Adrenal gland (tissue), 9 donors: ENCODE measurements at regions not wholly inside any gene's neighbourhood (a gene's known extent, or its start where the extent isn't known, plus 50 kb on each side); places are given as distances from the start of the nearest gene placed in this dataset.
A peak's percentile ranks its signal among the peaks of the same experiment; 100 is the strongest.

Experiments
- DNase-seq, 7 donors: peaks; one replicate each; pipeline ENCODE4 v3.0.0-alpha.2; 2019 to 2020
- H3K27ac ChIP-seq, 5 donors: fragments of 200-600 bp; sonication (generic) in 4 of 5; 1 replicate in 3 of 5; 2 replicates in 2 of 5; pipeline versions ENCODE4 v1.5.1 to v1.8.0; 2016 to 2020; ENCODE audit warnings: mild to moderate bottlenecking in 1 of 5
- H3K27me3 ChIP-seq: fragments of 200-600 bp; 2 replicates; pipeline ENCODE4 v1.8.0; 2021
- H3K36me3 ChIP-seq, 2 donors: fragments of 200-600 bp; replicated peaks in 1 of 2; 1 replicate in 1 of 2; 2 replicates in 1 of 2; pipeline versions ENCODE4 v1.5.1 to v1.8.0; 2018 to 2022
- H3K4me1 ChIP-seq, 2 donors: fragments of 200-600 bp; replicated peaks in 1 of 2; 1 replicate in 1 of 2; 2 replicates in 1 of 2; pipeline versions ENCODE4 v1.5.1 to v1.8.0; 2018 to 2021
- H3K4me3 ChIP-seq, 4 donors: fragments of 200-600 bp; sonication (generic) in 3 of 4; one replicate each; pipeline ENCODE4 v1.5.1; 2016 to 2018
- H3K9me3 ChIP-seq, 3 donors: fragments of 200-600 bp; sonication (generic) in 1 of 3; replicated peaks in 1 of 3; 1 replicate in 2 of 3; 2 replicates in 1 of 3; pipeline versions ENCODE4 v1.5.1 to v1.8.0; 2016 to 2021
- POLR2A ChIP-seq, 2 donors: fragments of 450-650 bp; IDR thresholded peaks; one replicate each; pipeline ENCODE4 v1.6.1; 2017; ENCODE audit warnings: antibody characterized with exemption in 2 of 2, mild to moderate bottlenecking in 2 of 2, moderate library complexity in 1 of 2
- WGBS, 4 donors: extraction: QIAGEN DNeasy Blood & Tissue Kit in 2 of 4; methylation state at CpG; one replicate each; pipeline versions ENCODE4 v1.1.5 to v1.1.7; 2013 to 2017; 5-methylcytosine and 5-hydroxymethylcytosine counted together
- intact Hi-C, 2 donors: fragments of 100-400 bp; cut with DNase I; formaldehyde crosslinking; loops; one replicate each; pipeline versions ENCODE4 v1.14.1 to v1.15.0; 2022 to 2023
- TF ChIP-seq, protein P1 (sequence below), 6 experiments: fragments of 450-650 bp in 4 of 6; fragments of 200-600 bp in 2 of 6; sonication (generic) in 1 of 6; IDR thresholded peaks; 1 replicate in 5 of 6; 2 replicates in 1 of 6; pipeline versions ENCODE4 v1.5.1 to v1.8.0; 2016 to 2021; ENCODE audit warnings: antibody characterized with exemption in 6 of 6, mild to moderate bottlenecking in 2 of 6, moderate library complexity in 1 of 6
- donor health status: healthy with polysubstance abuse.
- donor health status: Bipolar disorder and iron deficiency.
- donor health status: DM: yes; HTN: yes; CAD: no.
- donor health status: DM: no; HTN: no; CAD: no.
- donor health status: DM: no; HTN: no; CAD: no.

GRCh38 chr13:44273216-44273615 is 100.4 kb upstream of the SERP2 start:
- intact Hi-C loops: no loop called here
- H3K9me3 ChIP-seq: no peaks in the 10 kb centered on the region
- H3K36me3 ChIP-seq: no peaks in the 10 kb centered on the region
- H3K4me3 ChIP-seq: no peak overlapping the region
- DNase-seq: peak in 1 of 7 donors; percentile 42
- no peak overlapping the region for H3K27ac ChIP-seq
- 93 to 97% (median 96%) methylated on average over 5 of the region's 5 CpGs for WGBS, 4 donors
- TF ChIP-seq, protein P1, sequence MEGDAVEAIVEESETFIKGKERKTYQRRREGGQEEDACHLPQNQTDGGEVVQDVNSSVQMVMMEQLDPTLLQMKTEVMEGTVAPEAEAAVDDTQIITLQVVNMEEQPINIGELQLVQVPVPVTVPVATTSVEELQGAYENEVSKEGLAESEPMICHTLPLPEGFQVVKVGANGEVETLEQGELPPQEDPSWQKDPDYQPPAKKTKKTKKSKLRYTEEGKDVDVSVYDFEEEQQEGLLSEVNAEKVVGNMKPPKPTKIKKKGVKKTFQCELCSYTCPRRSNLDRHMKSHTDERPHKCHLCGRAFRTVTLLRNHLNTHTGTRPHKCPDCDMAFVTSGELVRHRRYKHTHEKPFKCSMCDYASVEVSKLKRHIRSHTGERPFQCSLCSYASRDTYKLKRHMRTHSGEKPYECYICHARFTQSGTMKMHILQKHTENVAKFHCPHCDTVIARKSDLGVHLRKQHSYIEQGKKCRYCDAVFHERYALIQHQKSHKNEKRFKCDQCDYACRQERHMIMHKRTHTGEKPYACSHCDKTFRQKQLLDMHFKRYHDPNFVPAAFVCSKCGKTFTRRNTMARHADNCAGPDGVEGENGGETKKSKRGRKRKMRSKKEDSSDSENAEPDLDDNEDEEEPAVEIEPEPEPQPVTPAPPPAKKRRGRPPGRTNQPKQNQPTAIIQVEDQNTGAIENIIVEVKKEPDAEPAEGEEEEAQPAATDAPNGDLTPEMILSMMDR (IDR thresholded peaks at IDR 0.05): no peak
- TF ChIP-seq POLR2A (IDR thresholded peaks at IDR 0.05): no peak
- H3K4me1 ChIP-seq: peaks cover 0 to 28% of the 10 kb centered on the region in 2 donors
- H3K27me3 ChIP-seq: no peaks in the 10 kb centered on the region

- DNase-seq: peak in 3 of 7 donors; percentile 16 to 53 (median 29)
- Histone ChIP-seq H3K4me3 (peak overlapping the region in 1 of 4 donors; percentile 8), H3K9me3 (no peaks in the 10 kb centered on the region), H3K4me1 (peaks cover 0 to 28% of the 10 kb centered on the region in 2 donors), H3K36me3 (no peaks in the 10 kb centered on the region), H3K27ac (peak overlapping the region in 3 of 5 donors; percentile 24 to 75 (median 69)), H3K27me3 (no peaks in the 10 kb centered on the region)
- intact Hi-C loops: no loop called here
- 48 to 63% (median 51%) methylated on average over 6 of the region's 6 CpGs for WGBS, 4 donors
- no peak for TF ChIP-seq POLR2A (IDR thresholded peaks at IDR 0.05)
- TF ChIP-seq, protein P1 (IDR thresholded peaks at IDR 0.05): no peak
These were observed 99.4 kb upstream of the SERP2 start for GRCh38 chr13:44273991-44274770.

DNA sequence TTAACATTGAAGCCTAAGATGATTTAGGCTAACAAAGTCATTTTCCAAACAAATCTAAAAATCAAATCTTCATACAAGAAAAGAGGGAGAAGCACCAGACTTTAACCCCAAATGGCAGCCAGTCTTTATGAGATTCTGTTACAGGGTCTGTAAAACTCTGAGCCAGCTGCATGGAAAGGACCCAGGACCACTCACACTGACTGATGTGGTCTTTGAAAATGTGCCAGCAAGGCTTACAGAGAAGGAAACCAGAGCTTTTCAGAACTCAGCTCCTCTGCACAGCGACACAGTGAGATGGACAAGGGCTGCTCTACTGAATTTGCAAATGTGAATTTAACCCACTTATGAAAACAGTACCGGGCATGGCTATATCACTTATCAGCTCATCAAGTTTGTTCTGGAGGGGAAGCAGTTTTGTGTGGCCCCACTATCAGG is 98.8 kb upstream of the SERP2 start:
- 66 to 72% (median 68%) methylated on average over 1 to 2 of the region's 2 CpGs for WGBS, 4 donors

DNA sequence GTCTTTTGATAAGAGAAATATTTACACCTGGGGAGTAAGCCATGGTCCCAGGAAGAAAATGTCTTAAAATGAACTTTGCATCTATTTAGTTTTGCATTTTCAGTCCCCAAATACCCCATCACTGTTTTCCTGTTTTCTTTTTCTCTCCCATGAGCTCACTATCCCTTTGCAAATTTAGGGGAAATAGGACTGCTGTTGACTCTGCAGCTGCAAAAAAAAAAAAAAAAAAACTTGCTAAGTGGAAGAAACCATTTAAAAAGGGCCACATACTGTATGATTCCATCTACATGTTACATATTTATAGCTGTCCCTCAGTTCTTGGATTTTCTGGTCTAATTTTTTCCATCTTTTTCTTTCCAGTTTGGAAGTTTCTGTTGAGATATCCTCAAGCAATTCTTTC is 98.2 kb upstream of the SERP2 start:
- no peaks in the 10 kb centered on the region for H3K27me3 ChIP-seq
- peaks cover 0 to 28% of the 10 kb centered on the region in 2 donors for H3K4me1 ChIP-seq
- no peak for DNase-seq
- intact Hi-C loops: no loop called here
- H3K4me3 ChIP-seq: no peak overlapping the region
- H3K9me3 ChIP-seq: no peaks in the 10 kb centered on the region
- H3K36me3 ChIP-seq: no peaks in the 10 kb centered on the region
- H3K27ac ChIP-seq: peak overlapping the region in 1 of 5 donors; percentile 69
- no peak for TF ChIP-seq POLR2A (IDR thresholded peaks at IDR 0.05)
- TF ChIP-seq, protein P1 (IDR thresholded peaks at IDR 0.05): no peak

More for the DNA sequence above, 98.8 kb upstream of the SERP2 start:
- Histone ChIP-seq H3K27ac (peak overlapping the region in 3 of 5 donors; percentile 24 to 69 (median 57)), H3K4me3 (peak overlapping the region in 1 of 4 donors; percentile 8), H3K9me3 (no peaks in the 10 kb centered on the region), H3K36me3 (no peaks in the 10 kb centered on the region), H3K4me1 (peaks cover 0 to 28% of the 10 kb centered on the region in 2 donors), H3K27me3 (no peaks in the 10 kb centered on the region)
- intact Hi-C loops: no loop called here
- TF ChIP-seq, protein P1 (IDR thresholded peaks at IDR 0.05): no peak
- no peak for TF ChIP-seq POLR2A (IDR thresholded peaks at IDR 0.05)
- DNase-seq: peak in 1 of 7 donors; percentile 50
